GM23338 (cell line): ENCODE measurements at regions not wholly inside any gene's neighbourhood (a gene's known extent, or its start where the extent isn't known, plus 50 kb on each side); places are given as distances from the start of the nearest gene placed in this dataset.

Experiments
- ATAC-seq: fragments of 200-7000 bp; cut with Tn5 transposase; 3 replicates; pipeline ENCODE4 v1.9.1; 2020
- DNase-seq: peaks from one replicate; pipeline ENCODE4 v3.0.0-alpha.2; 2015; ENCODE audit warnings: low spot score
- H2AFZ ChIP-seq: fragments of 200-600 bp; sonication (generic); 2 replicates; pipeline ENCODE4 v1.8.0; 2016; ENCODE audit warnings: antibody characterized with exemption, mild to moderate bottlenecking, moderate library complexity
- H3F3A ChIP-seq: fragments of 200-600 bp; sonication (generic); replicated peaks from 2 replicates; pipeline ENCODE4 v1.8.0; 2017; ENCODE audit warnings: antibody characterized with exemption, mixed run types, low read depth
- H3K27ac ChIP-seq: fragments of 200-600 bp; sonication (generic); 2 replicates; pipeline ENCODE4 v1.6.1; 2016; ENCODE audit warnings: low read depth
- H3K27me3 ChIP-seq: fragments of 200-600 bp; sonication (generic); 2 replicates; pipeline ENCODE4 v1.8.0; 2016; ENCODE audit warnings: mild to moderate bottlenecking, mixed run types, moderate library complexity; ENCODE audit not compliant: insufficient read depth
- H3K36me3 ChIP-seq: fragments of 200-600 bp; sonication (generic); 2 replicates; pipeline ENCODE4 v1.8.0; 2016; ENCODE audit warnings: mild to moderate bottlenecking; ENCODE audit not compliant: insufficient read depth
- H3K4me1 ChIP-seq: fragments of 200-600 bp; sonication (generic); 2 replicates; pipeline ENCODE4 v1.8.0; 2016; ENCODE audit warnings: mild to moderate bottlenecking, moderate library complexity; ENCODE audit not compliant: insufficient read depth
- H3K4me2 ChIP-seq: fragments of 200-600 bp; sonication (generic); 2 replicates; pipeline ENCODE4 v1.7.1; 2017; ENCODE audit warnings: mixed run types
- H3K4me3 ChIP-seq: fragments of 200-600 bp; sonication (generic); 2 replicates; pipeline ENCODE4 v1.6.1; 2016; ENCODE audit warnings: mixed run types
- H3K79me2 ChIP-seq: fragments of 200-600 bp; sonication (generic); replicated peaks from 2 replicates; pipeline ENCODE4 v1.8.0; 2017; ENCODE audit warnings: mild to moderate bottlenecking; ENCODE audit not compliant: insufficient read depth
- H3K9me2 ChIP-seq: fragments of 200-600 bp; sonication (generic); 2 replicates; pipeline ENCODE4 v1.8.0; 2017; ENCODE audit not compliant: insufficient read depth
- H4K20me1 ChIP-seq: fragments of 200-600 bp; sonication (generic); replicated peaks from 2 replicates; pipeline ENCODE4 v1.8.0; 2017; ENCODE audit warnings: mild to moderate bottlenecking; ENCODE audit not compliant: insufficient read depth
- H3K27ac Mint-ChIP-seq: 2 replicates; pipeline ENCODE4 v1.8.0; 2020; ENCODE audit warnings: inconsistent platforms, mild to moderate bottlenecking, moderate library complexity, mixed read lengths
- H3K27me3 Mint-ChIP-seq: 3 replicates; pipeline ENCODE4 v1.8.0; 2022; ENCODE audit warnings: low read depth, mild to moderate bottlenecking, moderate library complexity, mixed read lengths, inconsistent platforms; ENCODE audit not compliant: insufficient read depth, poor library complexity
- H3K36me3 Mint-ChIP-seq: 3 replicates; pipeline ENCODE4 v1.8.0; 2021; ENCODE audit warnings: low read depth, mild to moderate bottlenecking, inconsistent platforms, moderate library complexity, mixed read lengths
- H3K4me1 Mint-ChIP-seq: 3 replicates; pipeline ENCODE4 v1.8.0; 2020; ENCODE audit warnings: mild to moderate bottlenecking, inconsistent platforms, mixed read lengths
- H3K4me3 Mint-ChIP-seq: 3 replicates; pipeline ENCODE4 v1.8.0; 2021; ENCODE audit warnings: moderate library complexity, mild to moderate bottlenecking, inconsistent platforms, mixed read lengths
- H3K9me3 Mint-ChIP-seq: 3 replicates; pipeline ENCODE4 v1.8.0; 2020; ENCODE audit warnings: moderate library complexity, mild to moderate bottlenecking, inconsistent platforms, mixed read lengths
- CTCF ChIP-seq, 2 experiments: fragments of 200-600 bp in 1 of 2; sonication (generic) in 1 of 2; conservative IDR thresholded peaks; 2 replicates each; pipeline versions ENCODE4 v1.5.1 to v1.6.1; 2016 to 2017; ENCODE audit warnings: antibody characterized with exemption in 2 of 2, low read depth in 2 of 2, mild to moderate bottlenecking in 2 of 2, moderate library complexity in 1 of 2
- ETS1 ChIP-seq: IDR thresholded peaks from 2 replicates; pipeline ENCODE4 v1.6.1; 2016; ENCODE audit warnings: antibody characterized with exemption
- EZH2 ChIP-seq: fragments of 200-600 bp; sonication (generic); IDR thresholded peaks from one replicate; pipeline ENCODE4 v1.8.0; 2017; ENCODE audit warnings: antibody characterized with exemption, mild to moderate bottlenecking, low read depth; ENCODE audit not compliant: unreplicated experiment
- POLR2AphosphoS5 ChIP-seq: IDR thresholded peaks from 2 replicates; pipeline ENCODE4 v1.6.1; 2016; ENCODE audit warnings: antibody characterized with exemption, low read depth
- REST ChIP-seq: IDR thresholded peaks from one replicate; pipeline ENCODE4 v1.6.1; 2018; ENCODE audit warnings: antibody characterized with exemption; ENCODE audit not compliant: unreplicated experiment
- STAT1 ChIP-seq: IDR thresholded peaks from one replicate; pipeline ENCODE4 v1.6.1; 2016; ENCODE audit warnings: antibody characterized with exemption; ENCODE audit not compliant: unreplicated experiment
- ZNF331 ChIP-seq: fragments of 250-450 bp; sonication (Bioruptor Pico); IDR thresholded peaks from 2 replicates; pipeline ENCODE4 v1.5.0; 2020; ENCODE audit warnings: low read depth, mild to moderate bottlenecking, moderate library complexity
- ZNF462 ChIP-seq: fragments of 250-450 bp; sonication (Bioruptor Pico); IDR thresholded peaks from 2 replicates; pipeline ENCODE4 v1.5.0; 2020; ENCODE audit warnings: mild to moderate bottlenecking, moderate library complexity

GRCh38 chr9:4435197-4435596 is 55.1 kb upstream of the SLC1A1 start:
- no peaks in the 10 kb centered on the region for H3K36me3 Mint-ChIP-seq
- no peaks in the 10 kb centered on the region for H3K27me3 ChIP-seq
- H4K20me1 ChIP-seq, result no peaks in the 10 kb centered on the region
- H3K9me3 Mint-ChIP-seq, result peaks cover 9% of the 10 kb centered on the region
- no peaks in the 10 kb centered on the region for H3K9me2 ChIP-seq
- no peaks in the 10 kb centered on the region for H3K27me3 Mint-ChIP-seq
- no peak overlapping the region for H3K4me3 Mint-ChIP-seq
- no peak for TF ChIP-seq CTCF (conservative IDR thresholded peaks at IDR 0.05; ENCODE audit: low read depth in 2 of 2)
- TF ChIP-seq EZH2, result no peak
- TF ChIP-seq ZNF331, result no peak
- TF ChIP-seq ZNF462 (CRISPR knock-in tag), result no peak
- no peak for TF ChIP-seq STAT1
- no peak for TF ChIP-seq REST
- no peak for TF ChIP-seq POLR2AphosphoS5
- TF ChIP-seq ETS1, result no peak
- H3K79me2 ChIP-seq, result no peaks in the 10 kb centered on the region
- H3K4me1 Mint-ChIP-seq, result no peaks in the 10 kb centered on the region
- H3K4me2 ChIP-seq, result no peak overlapping the region
- H3K36me3 ChIP-seq, result no peaks in the 10 kb centered on the region
- no peak for ATAC-seq
- no peak overlapping the region for H3K27ac ChIP-seq
- no peaks in the 10 kb centered on the region for H3K4me1 ChIP-seq
- no peaks in the 10 kb centered on the region for H3F3A ChIP-seq
- no peak overlapping the region for H3K4me3 ChIP-seq
- peak; percentile 41 for DNase-seq
- H3K27ac Mint-ChIP-seq, result no peak overlapping the region
- H2AFZ ChIP-seq, result no peak overlapping the region
